ENCODE measurements at regions not wholly inside any gene's neighbourhood (a gene's known extent, or its start where the extent isn't known, plus 50 kb on each side); places are given as distances from the start of the nearest gene placed in this dataset.

- no peak overlapping the region for H3K4me3 ChIP-seq (ENCODE audit: low read depth in 1 of 2, low read length in 2 of 2)
- no peaks in the 10 kb centered on the region for H3K79me2 ChIP-seq (ENCODE audit: insufficient read depth, low read length)
- H3K4me1 ChIP-seq (ENCODE audit: insufficient read depth, low read length), result no peaks in the 10 kb centered on the region
- no peaks in the 10 kb centered on the region for H3K9me3 ChIP-seq (ENCODE audit: insufficient read depth, low read length, severe bottlenecking)
- peaks cover 10% of the 10 kb centered on the region for H3K27me3 ChIP-seq (ENCODE audit: insufficient read depth, low read length, poor library complexity)
- ATAC-seq (ENCODE audit: insufficient read depth, low read depth) (no peak), DNase-seq (no peak)
- no peak overlapping the region for H3K4me2 ChIP-seq (ENCODE audit: insufficient read depth, low read length)
- H3K36me3 ChIP-seq (ENCODE audit: insufficient read depth, low read length), result no peaks in the 10 kb centered on the region
- H3K27ac ChIP-seq (ENCODE audit: low read length), result no peak overlapping the region
- TF ChIP-seq CTCF (IDR thresholded peaks at IDR 0.05; ENCODE audit: borderline replicate concordance, extremely low read depth, low read length, poor library complexity, severe bottlenecking) (no peak), EZH2 (IDR thresholded peaks at IDR 0.05; ENCODE audit: borderline replicate concordance, low read depth, low read length, severe bottlenecking) (no peak)
- no peak overlapping the region for H2AFZ ChIP-seq (ENCODE audit: low read depth, low read length)
- no peaks in the 10 kb centered on the region for H4K20me1 ChIP-seq (ENCODE audit: insufficient read depth, low read length)
- H3K9ac ChIP-seq (ENCODE audit: low read depth, low read length), result no peak overlapping the region
These were observed 151.0 kb upstream of the ZNF366 start for GRCh38 chr5:72658161-72658560.

GRCh38 chr5:72656756-72657513 lies 149.7 kb upstream of the ZNF366 start:
- Histone ChIP-seq H3K36me3 (ENCODE audit: insufficient read depth, low read length) (no peaks in the 10 kb centered on the region), H3K27ac (ENCODE audit: low read length) (no peak overlapping the region), H4K20me1 (ENCODE audit: insufficient read depth, low read length) (no peaks in the 10 kb centered on the region), H3K4me1 (ENCODE audit: insufficient read depth, low read length) (no peaks in the 10 kb centered on the region), H3K4me3 (ENCODE audit: low read depth in 1 of 2, low read length in 2 of 2) (no peak overlapping the region), H3K79me2 (ENCODE audit: insufficient read depth, low read length) (no peaks in the 10 kb centered on the region), H3K9ac (ENCODE audit: low read depth, low read length) (no peak overlapping the region), H3K9me3 (ENCODE audit: insufficient read depth, low read length, severe bottlenecking) (no peaks in the 10 kb centered on the region), H3K4me2 (ENCODE audit: insufficient read depth, low read length) (no peak overlapping the region), H3K27me3 (ENCODE audit: insufficient read depth, low read length, poor library complexity) (peaks cover 5% of the 10 kb centered on the region), H2AFZ (ENCODE audit: low read depth, low read length) (no peak overlapping the region)
- DNase-seq (no peak), ATAC-seq (ENCODE audit: insufficient read depth, low read depth) (no peak)
- TF ChIP-seq EZH2 (IDR thresholded peaks at IDR 0.05; ENCODE audit: borderline replicate concordance, low read depth, low read length, severe bottlenecking), result no peak
- TF ChIP-seq CTCF (IDR thresholded peaks at IDR 0.05; ENCODE audit: borderline replicate concordance, extremely low read depth, low read length, poor library complexity, severe bottlenecking), result no peak

- no peak overlapping the region for H3K4me3 ChIP-seq (ENCODE audit: low read depth in 1 of 2, low read length in 2 of 2)
- H3K27ac ChIP-seq (ENCODE audit: low read length), result no peak overlapping the region
- no peak overlapping the region for H3K9ac ChIP-seq (ENCODE audit: low read depth, low read length)
- peaks cover 4% of the 10 kb centered on the region for H3K27me3 ChIP-seq (ENCODE audit: insufficient read depth, low read length, poor library complexity)
- no peaks in the 10 kb centered on the region for H3K9me3 ChIP-seq (ENCODE audit: insufficient read depth, low read length, severe bottlenecking)
- no peak overlapping the region for H3K4me2 ChIP-seq (ENCODE audit: insufficient read depth, low read length)
- DNase-seq (no peak), ATAC-seq (ENCODE audit: insufficient read depth, low read depth) (no peak)
- H3K79me2 ChIP-seq (ENCODE audit: insufficient read depth, low read length), result no peaks in the 10 kb centered on the region
- no peaks in the 10 kb centered on the region for H4K20me1 ChIP-seq (ENCODE audit: insufficient read depth, low read length)
- no peak for TF ChIP-seq CTCF (IDR thresholded peaks at IDR 0.05; ENCODE audit: borderline replicate concordance, extremely low read depth, low read length, poor library complexity, severe bottlenecking)
- no peak for TF ChIP-seq EZH2 (IDR thresholded peaks at IDR 0.05; ENCODE audit: borderline replicate concordance, low read depth, low read length, severe bottlenecking)
- no peaks in the 10 kb centered on the region for H3K36me3 ChIP-seq (ENCODE audit: insufficient read depth, low read length)
- H2AFZ ChIP-seq (ENCODE audit: low read depth, low read length), result no peak overlapping the region
- no peaks in the 10 kb centered on the region for H3K4me1 ChIP-seq (ENCODE audit: insufficient read depth, low read length)
These were observed 149.1 kb upstream of the ZNF366 start for GRCh38 chr5:72656331-72656730.
